ENCODE measurements at regions not wholly inside any gene's neighbourhood (a gene's known extent, or its start where the extent isn't known, plus 50 kb on each side); places are given as distances from the start of the nearest gene placed in this dataset.

GRCh38 chr2:63679252-63679855 is 90.6 kb downstream of the MDH1 start:
- Histone ChIP-seq H3K9ac (ENCODE audit: low read length) (no peak overlapping the region), H3K4me2 (ENCODE audit: low read length) (no peak overlapping the region), H3K79me2 (ENCODE audit: low read length) (no peaks in the 10 kb centered on the region), H3K27me3 (ENCODE audit: low read depth, low read length) (no peaks in the 10 kb centered on the region), H4K20me1 (ENCODE audit: insufficient read depth, low read length) (no peaks in the 10 kb centered on the region), H3K9me3 (ENCODE audit: insufficient read depth, low read length) (no peaks in the 10 kb centered on the region), H3K27ac (ENCODE audit: low read length) (no peak overlapping the region), H3K4me1 (ENCODE audit: low read length) (peaks cover 9% of the 10 kb centered on the region), H2AFZ (ENCODE audit: low read depth, low read length) (no peak overlapping the region), H3K36me3 (replicated peaks; ENCODE audit: low read depth, low read length) (no peaks in the 10 kb centered on the region), H3K4me3 (ENCODE audit: low read length) (no peak overlapping the region)
- no peak for TF ChIP-seq CTCF (IDR thresholded peaks at IDR 0.05; ENCODE audit: low read depth, low read length)
- no peak for TF ChIP-seq EZH2phosphoT487 (IDR thresholded peaks at IDR 0.05; ENCODE audit: low read depth)

- no peaks in the 10 kb centered on the region for H4K20me1 ChIP-seq (ENCODE audit: insufficient read depth, low read length)
- no peak overlapping the region for H2AFZ ChIP-seq (ENCODE audit: low read depth, low read length)
- H3K4me2 ChIP-seq (ENCODE audit: low read length) = no peak overlapping the region
- no peak overlapping the region for H3K4me3 ChIP-seq (ENCODE audit: low read length)
- H3K36me3 ChIP-seq (replicated peaks; ENCODE audit: low read depth, low read length) = no peaks in the 10 kb centered on the region
- no peaks in the 10 kb centered on the region for H3K27me3 ChIP-seq (ENCODE audit: low read depth, low read length)
- no peaks in the 10 kb centered on the region for H3K9me3 ChIP-seq (ENCODE audit: insufficient read depth, low read length)
- peaks cover 9% of the 10 kb centered on the region for H3K4me1 ChIP-seq (ENCODE audit: low read length)
- no peak overlapping the region for H3K27ac ChIP-seq (ENCODE audit: low read length)
- no peaks in the 10 kb centered on the region for H3K79me2 ChIP-seq (ENCODE audit: low read length)
- no peak for TF ChIP-seq CTCF (IDR thresholded peaks at IDR 0.05; ENCODE audit: low read depth, low read length)
- TF ChIP-seq EZH2phosphoT487 (IDR thresholded peaks at IDR 0.05; ENCODE audit: low read depth) = no peak
- H3K9ac ChIP-seq (ENCODE audit: low read length) = no peak overlapping the region
Measured at GRCh38 chr2:63680455-63680854, 91.7 kb downstream of the MDH1 start.

GRCh38 chr2:63681896-63682295 is 93.1 kb downstream of the MDH1 start:
- Histone ChIP-seq H3K9ac (ENCODE audit: low read length) (no peak overlapping the region), H3K4me1 (ENCODE audit: low read length) (no peaks in the 10 kb centered on the region), H3K27me3 (ENCODE audit: low read depth, low read length) (no peaks in the 10 kb centered on the region), H4K20me1 (ENCODE audit: insufficient read depth, low read length) (no peaks in the 10 kb centered on the region), H3K36me3 (replicated peaks; ENCODE audit: low read depth, low read length) (no peaks in the 10 kb centered on the region), H3K4me3 (ENCODE audit: low read length) (no peak overlapping the region), H2AFZ (ENCODE audit: low read depth, low read length) (no peak overlapping the region), H3K9me3 (ENCODE audit: insufficient read depth, low read length) (no peaks in the 10 kb centered on the region), H3K4me2 (ENCODE audit: low read length) (no peak overlapping the region), H3K79me2 (ENCODE audit: low read length) (no peaks in the 10 kb centered on the region), H3K27ac (ENCODE audit: low read length) (no peak overlapping the region)
- TF ChIP-seq EZH2phosphoT487 (IDR thresholded peaks at IDR 0.05; ENCODE audit: low read depth) = no peak
- no peak for TF ChIP-seq CTCF (IDR thresholded peaks at IDR 0.05; ENCODE audit: low read depth, low read length)

- Histone ChIP-seq H3K4me1 (ENCODE audit: low read length) (no peaks in the 10 kb centered on the region), H3K79me2 (ENCODE audit: low read length) (no peaks in the 10 kb centered on the region), H3K4me3 (ENCODE audit: low read length) (no peak overlapping the region), H3K9ac (ENCODE audit: low read length) (no peak overlapping the region), H4K20me1 (ENCODE audit: insufficient read depth, low read length) (no peaks in the 10 kb centered on the region), H3K4me2 (ENCODE audit: low read length) (no peak overlapping the region), H3K9me3 (ENCODE audit: insufficient read depth, low read length) (no peaks in the 10 kb centered on the region), H3K27me3 (ENCODE audit: low read depth, low read length) (no peaks in the 10 kb centered on the region), H2AFZ (ENCODE audit: low read depth, low read length) (no peak overlapping the region), H3K27ac (ENCODE audit: low read length) (no peak overlapping the region), H3K36me3 (replicated peaks; ENCODE audit: low read depth, low read length) (no peaks in the 10 kb centered on the region)
- TF ChIP-seq CTCF (IDR thresholded peaks at IDR 0.05; ENCODE audit: low read depth, low read length) (peak; percentile 63), EZH2phosphoT487 (IDR thresholded peaks at IDR 0.05; ENCODE audit: low read depth) (no peak)
Measured at GRCh38 chr2:63692002-63692606, 103.3 kb downstream of the MDH1 start.

Data from OCI-LY3 (cell line).